OCI-LY1 (cell line): ENCODE measurements at regions not wholly inside any gene's neighbourhood (a gene's known extent, or its start where the extent isn't known, plus 50 kb on each side); places are given as distances from the start of the nearest gene placed in this dataset.

Source experiments
- H2AFZ ChIP-seq: fragments of 200-600 bp; sonication (generic), shearing (Covaris generic); 2 replicates; pipeline ENCODE4 v1.6.0; 2014; ENCODE audit warnings: antibody characterized with exemption, mild to moderate bottlenecking, low read length
- H3F3A ChIP-seq: fragments of 200-600 bp; sonication (generic), shearing (Covaris generic); 2 replicates; pipeline ENCODE4 v1.6.0; 2014; ENCODE audit warnings: mild to moderate bottlenecking, antibody characterized with exemption, low read length, moderate library complexity; ENCODE audit not compliant: insufficient read depth
- H3K27ac ChIP-seq: fragments of 200-600 bp; sonication (generic); 2 replicates; pipeline ENCODE4 v1.5.1; 2014; ENCODE audit warnings: low read length, mixed run types, mild to moderate bottlenecking, low read depth; ENCODE audit not compliant: poor library complexity, severe bottlenecking
- H3K27me3 ChIP-seq: fragments of 200-600 bp; sonication (generic); 2 replicates; pipeline ENCODE4 v1.6.0; 2014; ENCODE audit warnings: antibody characterized with exemption, mild to moderate bottlenecking, low read length, moderate library complexity; ENCODE audit not compliant: insufficient read depth
- H3K36me3 ChIP-seq: fragments of 200-600 bp; sonication (generic); 2 replicates; pipeline ENCODE4 v1.6.1; 2014; ENCODE audit warnings: mild to moderate bottlenecking, antibody characterized with exemption, low read length, moderate library complexity, mixed read lengths; ENCODE audit not compliant: insufficient read depth
- H3K4me1 ChIP-seq: fragments of 200-600 bp; sonication (generic); 2 replicates; pipeline ENCODE4 v1.5.1; 2014; ENCODE audit warnings: mild to moderate bottlenecking, low read length, moderate library complexity; ENCODE audit not compliant: insufficient read depth, severe bottlenecking
- H3K4me2 ChIP-seq: fragments of 200-600 bp; sonication (generic), shearing (Covaris generic); 2 replicates; pipeline ENCODE4 v1.6.1; 2014; ENCODE audit warnings: low read length
- H3K4me3 ChIP-seq: fragments of 200-600 bp; sonication (generic); 2 replicates; pipeline ENCODE4 v1.5.1; 2014; ENCODE audit warnings: low read length, low read depth, mild to moderate bottlenecking, mixed read lengths; ENCODE audit not compliant: poor library complexity, severe bottlenecking
- H3K79me2 ChIP-seq: fragments of 200-600 bp; shearing (Covaris generic); 2 replicates; pipeline ENCODE4 v1.6.1; 2016; ENCODE audit warnings: mixed run types, low read length, mixed read lengths; ENCODE audit not compliant: insufficient read depth
- H3K9ac ChIP-seq: fragments of 200-600 bp; sonication (generic), shearing (Covaris generic); 2 replicates; pipeline ENCODE4 v1.6.1; 2014; ENCODE audit warnings: mild to moderate bottlenecking, low read length, mixed read lengths
- H3K9me2 ChIP-seq: fragments of 200-600 bp; sonication (generic), shearing (Covaris generic); 2 replicates; pipeline ENCODE4 v1.6.1; 2014; ENCODE audit warnings: low read depth, mild to moderate bottlenecking, low read length, mixed read lengths
- H3K9me3 ChIP-seq: fragments of 200-600 bp; shearing (Covaris generic); 2 replicates; pipeline ENCODE4 v1.6.1; 2014; ENCODE audit warnings: low read length, mixed read lengths
- H4K20me1 ChIP-seq: fragments of 200-600 bp; sonication (generic), shearing (Covaris generic); 2 replicates; pipeline ENCODE4 v1.6.0; 2016; ENCODE audit warnings: mild to moderate bottlenecking, low read length; ENCODE audit not compliant: insufficient read depth
- CTCF ChIP-seq: fragments of 200-600 bp; sonication (generic), shearing (Covaris generic); IDR thresholded peaks from 2 replicates; pipeline ENCODE4 v1.5.1; 2017; ENCODE audit warnings: mild to moderate bottlenecking, antibody characterized with exemption, low read length, moderate library complexity, mixed read lengths
- EZH2 ChIP-seq: fragments of 200-600 bp; sonication (generic), shearing (Covaris generic); IDR thresholded peaks from 2 replicates; pipeline ENCODE4 v1.8.0; 2017; ENCODE audit warnings: borderline replicate concordance, mixed run types, mild to moderate bottlenecking, antibody characterized with exemption, low read length, moderate library complexity, mixed read lengths

- Histone ChIP-seq H3K4me2 (no peak overlapping the region), H2AFZ (no peak overlapping the region), H3K36me3 (no peaks in the 10 kb centered on the region), H3F3A (no peaks in the 10 kb centered on the region), H3K9ac (no peak overlapping the region), H3K4me3 (no peak overlapping the region), H3K9me3 (no peaks in the 10 kb centered on the region), H3K27ac (no peak overlapping the region), H3K79me2 (no peaks in the 10 kb centered on the region), H3K27me3 (no peaks in the 10 kb centered on the region), H3K9me2 (no peaks in the 10 kb centered on the region), H4K20me1 (no peaks in the 10 kb centered on the region), H3K4me1 (no peaks in the 10 kb centered on the region)
- TF ChIP-seq CTCF: no peak
- TF ChIP-seq EZH2: no peak
Observed at GRCh38 chr20:6421321-6422248, 298.8 kb upstream of the FERMT1 start.

DNA sequence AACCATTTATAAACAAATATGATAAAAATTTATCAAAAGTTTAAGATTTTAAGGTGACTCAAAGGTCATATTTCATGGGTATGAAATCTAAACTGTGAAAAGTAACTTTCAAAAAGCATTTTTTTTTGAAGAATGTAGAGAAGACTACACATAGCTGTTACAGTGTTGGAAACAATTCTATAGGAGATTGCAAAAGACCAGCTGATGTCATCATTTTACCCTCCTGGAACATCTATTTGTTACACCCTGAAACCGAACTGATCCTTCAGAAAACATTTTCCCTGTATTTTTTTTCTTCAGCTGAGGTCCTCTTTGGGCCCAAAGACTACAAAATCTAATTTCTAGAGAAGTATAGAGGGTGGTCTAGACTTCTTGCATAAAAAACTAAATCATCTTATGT is 297.5 kb upstream of the FERMT1 start:
- TF ChIP-seq CTCF (no peak), EZH2 (no peak)

DNA sequence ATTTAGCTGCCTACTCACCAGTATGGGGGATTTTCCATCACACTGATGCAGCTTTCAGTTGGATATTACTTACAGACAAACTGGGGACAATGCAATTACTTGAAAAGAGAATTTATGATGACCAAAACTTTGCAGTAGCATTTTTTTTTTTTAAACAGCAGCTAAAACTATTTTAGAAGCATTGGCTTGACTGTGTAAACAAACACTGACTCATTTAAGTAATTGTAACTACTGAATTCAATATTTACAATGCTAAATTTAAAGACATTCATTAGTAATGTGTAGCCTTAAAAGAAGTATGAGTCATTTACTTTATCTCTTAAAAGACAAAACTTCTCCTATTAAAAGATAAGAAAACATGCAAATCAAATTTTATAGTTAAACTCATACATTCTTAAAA is 295.9 kb upstream of the FERMT1 start:
- Histone ChIP-seq H3F3A (no peaks in the 10 kb centered on the region), H3K9me2 (no peaks in the 10 kb centered on the region), H3K9me3 (no peaks in the 10 kb centered on the region), H3K36me3 (no peaks in the 10 kb centered on the region), H3K27me3 (no peaks in the 10 kb centered on the region), H3K4me1 (no peaks in the 10 kb centered on the region), H2AFZ (no peak overlapping the region), H3K4me2 (no peak overlapping the region), H3K79me2 (no peaks in the 10 kb centered on the region), H4K20me1 (no peaks in the 10 kb centered on the region), H3K4me3 (no peak overlapping the region), H3K9ac (no peak overlapping the region), H3K27ac (no peak overlapping the region)
- TF ChIP-seq CTCF (no peak), EZH2 (no peak)

More for the DNA sequence above, 297.5 kb upstream of the FERMT1 start:
- no peaks in the 10 kb centered on the region for H3K9me3 ChIP-seq
- no peak overlapping the region for H3K4me2 ChIP-seq
- H3K9ac ChIP-seq: no peak overlapping the region
- H3K79me2 ChIP-seq: no peaks in the 10 kb centered on the region
- H3K4me1 ChIP-seq: no peaks in the 10 kb centered on the region
- H2AFZ ChIP-seq: no peak overlapping the region
- H3K4me3 ChIP-seq: no peak overlapping the region
- no peaks in the 10 kb centered on the region for H3K9me2 ChIP-seq
- H3K36me3 ChIP-seq: no peaks in the 10 kb centered on the region
- no peak overlapping the region for H3K27ac ChIP-seq
- no peaks in the 10 kb centered on the region for H4K20me1 ChIP-seq
- H3F3A ChIP-seq: no peaks in the 10 kb centered on the region
- H3K27me3 ChIP-seq: no peaks in the 10 kb centered on the region
